ENCODE measurements at regions not wholly inside any gene's neighbourhood (a gene's known extent, or its start where the extent isn't known, plus 50 kb on each side); places are given as distances from the start of the nearest gene placed in this dataset.
A peak's percentile ranks its signal among the peaks of the same experiment; 100 is the strongest.

GRCh38 chr6:109295774-109296156 is 86.5 kb downstream of the CD164 start:
- H3K4me3 ChIP-seq (ENCODE audit: severe bottlenecking), result no peak overlapping the region
- peaks cover 14% of the 10 kb centered on the region for H3K4me1 ChIP-seq (ENCODE audit: insufficient read depth, poor library complexity, severe bottlenecking)
- H3K27me3 ChIP-seq (ENCODE audit: insufficient read depth, poor library complexity, severe bottlenecking), result no peaks in the 10 kb centered on the region
- H3K27ac ChIP-seq (ENCODE audit: poor library complexity, severe bottlenecking), result no peak overlapping the region
- ATAC-seq (ENCODE audit: low read depth) (no peak), DNase-seq (ENCODE audit: low spot score) (no peak)
- TF ChIP-seq CTCF (IDR thresholded peaks at IDR 0.05; ENCODE audit: poor library complexity, severe bottlenecking), result no peak
- H3K36me3 ChIP-seq (ENCODE audit: low read depth), result no peaks in the 10 kb centered on the region
- H3K9me3 ChIP-seq (ENCODE audit: severe bottlenecking), result no peaks in the 10 kb centered on the region

GRCh38 chr6:109295109-109295773 is 87.0 kb downstream of the CD164 start:
- Histone ChIP-seq H3K4me1 (ENCODE audit: insufficient read depth, poor library complexity, severe bottlenecking) (peaks cover 14% of the 10 kb centered on the region), H3K36me3 (ENCODE audit: low read depth) (no peaks in the 10 kb centered on the region), H3K27ac (ENCODE audit: poor library complexity, severe bottlenecking) (no peak overlapping the region), H3K9me3 (ENCODE audit: severe bottlenecking) (no peaks in the 10 kb centered on the region), H3K4me3 (ENCODE audit: severe bottlenecking) (no peak overlapping the region), H3K27me3 (ENCODE audit: insufficient read depth, poor library complexity, severe bottlenecking) (no peaks in the 10 kb centered on the region)
- TF ChIP-seq CTCF (IDR thresholded peaks at IDR 0.05; ENCODE audit: poor library complexity, severe bottlenecking), result no peak
- ATAC-seq (ENCODE audit: low read depth), result no peak
- DNase-seq (ENCODE audit: low spot score), result no peak

- TF ChIP-seq CTCF (IDR thresholded peaks at IDR 0.05; ENCODE audit: poor library complexity, severe bottlenecking), result no peak
- H3K36me3 ChIP-seq (ENCODE audit: low read depth), result no peaks in the 10 kb centered on the region
- H3K4me1 ChIP-seq (ENCODE audit: insufficient read depth, poor library complexity, severe bottlenecking), result peaks cover 14% of the 10 kb centered on the region
- DNase-seq (ENCODE audit: low spot score) (no peak), ATAC-seq (ENCODE audit: low read depth) (peak; percentile 63)
- no peaks in the 10 kb centered on the region for H3K27me3 ChIP-seq (ENCODE audit: insufficient read depth, poor library complexity, severe bottlenecking)
- no peak overlapping the region for H3K27ac ChIP-seq (ENCODE audit: poor library complexity, severe bottlenecking)
- no peaks in the 10 kb centered on the region for H3K9me3 ChIP-seq (ENCODE audit: severe bottlenecking)
- H3K4me3 ChIP-seq (ENCODE audit: severe bottlenecking), result no peak overlapping the region
These were observed 89.2 kb downstream of the CD164 start for GRCh38 chr6:109292983-109293586.

- Histone ChIP-seq H3K27ac (ENCODE audit: poor library complexity, severe bottlenecking) (no peak overlapping the region), H3K4me3 (ENCODE audit: severe bottlenecking) (no peak overlapping the region), H3K36me3 (ENCODE audit: low read depth) (no peaks in the 10 kb centered on the region), H3K4me1 (ENCODE audit: insufficient read depth, poor library complexity, severe bottlenecking) (peaks cover 14% of the 10 kb centered on the region), H3K27me3 (ENCODE audit: insufficient read depth, poor library complexity, severe bottlenecking) (no peaks in the 10 kb centered on the region), H3K9me3 (ENCODE audit: severe bottlenecking) (no peaks in the 10 kb centered on the region)
- TF ChIP-seq CTCF (IDR thresholded peaks at IDR 0.05; ENCODE audit: poor library complexity, severe bottlenecking), result no peak
- no peak for ATAC-seq (ENCODE audit: low read depth)
- DNase-seq (ENCODE audit: low spot score), result no peak
These were observed 89.8 kb downstream of the CD164 start for GRCh38 chr6:109292420-109292819.

GRCh38 chr6:109291902-109292301 is 90.4 kb downstream of the CD164 start:
- H3K36me3 ChIP-seq (ENCODE audit: low read depth), result no peaks in the 10 kb centered on the region
- H3K4me1 ChIP-seq (ENCODE audit: insufficient read depth, poor library complexity, severe bottlenecking), result peaks cover 14% of the 10 kb centered on the region
- ATAC-seq (ENCODE audit: low read depth), result no peak
- no peaks in the 10 kb centered on the region for H3K9me3 ChIP-seq (ENCODE audit: severe bottlenecking)
- TF ChIP-seq CTCF (IDR thresholded peaks at IDR 0.05; ENCODE audit: poor library complexity, severe bottlenecking), result no peak
- no peaks in the 10 kb centered on the region for H3K27me3 ChIP-seq (ENCODE audit: insufficient read depth, poor library complexity, severe bottlenecking)
- DNase-seq (ENCODE audit: low spot score), result no peak
- no peak overlapping the region for H3K4me3 ChIP-seq (ENCODE audit: severe bottlenecking)
- no peak overlapping the region for H3K27ac ChIP-seq (ENCODE audit: poor library complexity, severe bottlenecking)

All from RWPE2 (cell line).